Neural crest cell (in vitro differentiated cells): ENCODE measurements at regions not wholly inside any gene's neighbourhood (a gene's known extent, or its start where the extent isn't known, plus 50 kb on each side); places are given as distances from the start of the nearest gene placed in this dataset.

Experiments used
- DNase-seq: peaks from one replicate; pipeline ENCODE4 v3.0.0; 2021; ENCODE audit warnings: low read depth, mixed read lengths, low spot score
- H3K27ac Mint-ChIP-seq: one replicate; pipeline ENCODE4 v1.8.0; 2021; ENCODE audit warnings: mild to moderate bottlenecking, mixed read lengths; ENCODE audit not compliant: unreplicated experiment
- H3K27me3 Mint-ChIP-seq: 2 replicates; pipeline ENCODE4 v1.8.0; 2021; ENCODE audit warnings: low read depth, mild to moderate bottlenecking, mixed read lengths
- H3K36me3 Mint-ChIP-seq: 2 replicates; pipeline ENCODE4 v1.8.0; 2021; ENCODE audit warnings: low read depth, mild to moderate bottlenecking, mixed read lengths
- H3K4me1 Mint-ChIP-seq: 2 replicates; pipeline ENCODE4 v1.8.0; 2021; ENCODE audit warnings: mixed read lengths
- H3K4me3 Mint-ChIP-seq: one replicate; pipeline ENCODE4 v1.8.0; 2021; ENCODE audit warnings: mild to moderate bottlenecking, mixed read lengths
- H3K9me3 Mint-ChIP-seq: 2 replicates; pipeline ENCODE4 v1.8.0; 2021; ENCODE audit warnings: mixed read lengths
- TF ChIP-seq, protein P1 (sequence below): fragments of 200-600 bp; sonication (generic); conservative IDR thresholded peaks from 2 replicates; pipeline ENCODE4 v1.5.0; 2021; ENCODE audit warnings: antibody characterized with exemption, mild to moderate bottlenecking

DNA sequence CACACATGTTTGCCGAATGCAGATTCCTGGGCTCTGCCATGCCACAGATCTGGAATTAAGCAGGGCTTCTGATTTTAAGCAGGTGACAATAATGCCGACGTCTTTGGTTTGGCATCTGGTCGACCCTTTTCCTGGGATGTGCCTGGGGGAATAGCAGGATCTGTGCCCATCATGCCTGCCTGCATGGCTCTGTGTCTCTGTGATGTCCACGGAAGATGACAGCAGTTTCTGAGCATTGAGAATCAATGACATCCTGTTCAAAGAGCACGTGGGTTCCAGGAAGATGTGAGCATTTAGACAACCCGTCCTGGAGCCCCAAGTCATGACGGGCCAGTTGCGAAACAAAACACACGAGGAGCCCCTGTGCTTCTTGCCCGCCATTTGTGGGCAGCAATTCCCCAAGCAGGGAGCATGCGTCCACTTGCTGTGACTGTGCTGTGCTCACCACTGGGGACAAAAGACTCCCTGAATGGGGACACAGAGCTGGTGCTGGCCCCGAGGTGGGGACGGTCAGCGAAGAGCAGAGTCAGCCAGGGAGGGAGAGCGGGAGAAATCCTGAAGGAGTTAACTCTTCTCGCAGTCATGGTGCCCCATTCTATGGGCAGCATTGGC is 110.1 kb downstream of the ERMARD start:
- H3K27ac Mint-ChIP-seq: no peak overlapping the region
- no peaks in the 10 kb centered on the region for H3K4me1 Mint-ChIP-seq
- TF ChIP-seq, protein P1, sequence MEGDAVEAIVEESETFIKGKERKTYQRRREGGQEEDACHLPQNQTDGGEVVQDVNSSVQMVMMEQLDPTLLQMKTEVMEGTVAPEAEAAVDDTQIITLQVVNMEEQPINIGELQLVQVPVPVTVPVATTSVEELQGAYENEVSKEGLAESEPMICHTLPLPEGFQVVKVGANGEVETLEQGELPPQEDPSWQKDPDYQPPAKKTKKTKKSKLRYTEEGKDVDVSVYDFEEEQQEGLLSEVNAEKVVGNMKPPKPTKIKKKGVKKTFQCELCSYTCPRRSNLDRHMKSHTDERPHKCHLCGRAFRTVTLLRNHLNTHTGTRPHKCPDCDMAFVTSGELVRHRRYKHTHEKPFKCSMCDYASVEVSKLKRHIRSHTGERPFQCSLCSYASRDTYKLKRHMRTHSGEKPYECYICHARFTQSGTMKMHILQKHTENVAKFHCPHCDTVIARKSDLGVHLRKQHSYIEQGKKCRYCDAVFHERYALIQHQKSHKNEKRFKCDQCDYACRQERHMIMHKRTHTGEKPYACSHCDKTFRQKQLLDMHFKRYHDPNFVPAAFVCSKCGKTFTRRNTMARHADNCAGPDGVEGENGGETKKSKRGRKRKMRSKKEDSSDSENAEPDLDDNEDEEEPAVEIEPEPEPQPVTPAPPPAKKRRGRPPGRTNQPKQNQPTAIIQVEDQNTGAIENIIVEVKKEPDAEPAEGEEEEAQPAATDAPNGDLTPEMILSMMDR: no peak
- H3K27me3 Mint-ChIP-seq: no peaks in the 10 kb centered on the region
- H3K9me3 Mint-ChIP-seq: no peaks in the 10 kb centered on the region
- no peaks in the 10 kb centered on the region for H3K36me3 Mint-ChIP-seq
- no peak overlapping the region for H3K4me3 Mint-ChIP-seq
- no peak for DNase-seq

DNA sequence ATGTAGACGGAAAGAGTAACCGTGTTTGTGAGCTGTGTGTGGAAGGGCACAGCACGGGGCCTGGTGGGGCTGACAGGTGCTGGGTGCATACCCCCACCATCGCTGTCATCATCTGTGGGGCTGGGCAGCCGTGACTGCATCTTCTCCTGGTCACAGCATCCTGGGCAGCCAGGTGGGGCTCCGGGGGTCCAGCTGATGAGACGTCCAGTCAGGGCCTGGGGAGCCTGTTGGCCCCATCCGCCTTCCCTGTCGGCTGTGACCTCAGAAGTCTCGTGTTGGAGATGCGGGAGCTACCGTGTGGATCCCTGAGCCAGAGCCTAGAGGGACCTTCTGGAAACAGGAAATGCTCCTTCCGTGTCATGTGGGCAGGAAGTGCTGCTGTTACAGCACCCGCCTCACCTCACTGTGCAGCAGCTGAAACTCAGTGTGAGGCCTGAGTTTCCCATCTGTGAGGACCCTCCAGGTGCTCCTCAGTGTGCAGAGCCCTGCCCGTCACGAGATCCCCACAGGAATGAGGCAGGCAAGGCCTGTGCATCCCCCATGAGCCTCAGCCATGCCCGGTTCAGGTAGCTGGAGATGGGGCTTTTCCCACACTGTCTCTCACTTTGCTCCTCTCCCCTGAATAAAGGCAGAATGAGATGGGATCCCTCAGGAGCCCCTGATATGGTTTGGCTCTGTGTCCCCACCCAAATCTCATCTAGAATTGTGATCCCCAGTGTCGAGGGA is 108.7 kb downstream of the ERMARD start:
- peak overlapping the region; percentile 50 for H3K27ac Mint-ChIP-seq
- no peak for DNase-seq
- H3K36me3 Mint-ChIP-seq: no peaks in the 10 kb centered on the region
- H3K4me3 Mint-ChIP-seq: no peak overlapping the region
- TF ChIP-seq, protein P1: no peak
- H3K27me3 Mint-ChIP-seq: no peaks in the 10 kb centered on the region
- no peaks in the 10 kb centered on the region for H3K9me3 Mint-ChIP-seq
- no peaks in the 10 kb centered on the region for H3K4me1 Mint-ChIP-seq

DNA sequence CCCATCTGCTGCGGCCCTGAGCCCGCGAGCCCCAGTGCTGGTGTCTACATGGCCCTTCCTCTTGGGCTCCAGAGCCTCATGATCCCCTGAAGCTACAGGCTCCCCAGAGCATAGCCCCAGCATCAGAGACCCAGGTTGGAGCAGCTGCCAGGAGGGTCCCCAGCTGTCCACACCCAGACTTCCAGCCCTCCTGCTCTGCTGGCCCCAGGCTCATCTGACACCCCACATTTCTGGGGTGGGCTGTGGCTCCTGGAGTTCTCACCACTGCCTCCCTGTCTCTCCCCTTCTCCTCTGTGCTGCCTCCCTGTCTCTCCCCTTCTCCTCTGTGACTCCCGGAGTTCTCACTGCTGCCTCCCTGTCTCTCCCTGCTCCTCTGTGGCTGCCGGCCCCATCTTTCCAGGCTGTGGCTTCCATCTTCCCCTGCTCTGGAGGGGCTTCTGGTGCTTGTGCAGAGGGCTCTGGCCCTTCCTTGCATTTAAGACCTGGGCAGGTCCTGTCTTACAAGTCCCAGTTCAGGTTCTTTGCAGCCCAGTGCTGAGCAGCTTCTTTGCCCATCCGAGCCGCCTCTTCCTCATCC is 108.1 kb downstream of the ERMARD start:
- no peak for DNase-seq
- no peak overlapping the region for H3K4me3 Mint-ChIP-seq
- H3K4me1 Mint-ChIP-seq: no peaks in the 10 kb centered on the region
- no peaks in the 10 kb centered on the region for H3K9me3 Mint-ChIP-seq
- peak overlapping the region; percentile 75 for H3K27ac Mint-ChIP-seq
- H3K36me3 Mint-ChIP-seq: no peaks in the 10 kb centered on the region
- TF ChIP-seq, protein P1: no peak
- no peaks in the 10 kb centered on the region for H3K27me3 Mint-ChIP-seq

DNA sequence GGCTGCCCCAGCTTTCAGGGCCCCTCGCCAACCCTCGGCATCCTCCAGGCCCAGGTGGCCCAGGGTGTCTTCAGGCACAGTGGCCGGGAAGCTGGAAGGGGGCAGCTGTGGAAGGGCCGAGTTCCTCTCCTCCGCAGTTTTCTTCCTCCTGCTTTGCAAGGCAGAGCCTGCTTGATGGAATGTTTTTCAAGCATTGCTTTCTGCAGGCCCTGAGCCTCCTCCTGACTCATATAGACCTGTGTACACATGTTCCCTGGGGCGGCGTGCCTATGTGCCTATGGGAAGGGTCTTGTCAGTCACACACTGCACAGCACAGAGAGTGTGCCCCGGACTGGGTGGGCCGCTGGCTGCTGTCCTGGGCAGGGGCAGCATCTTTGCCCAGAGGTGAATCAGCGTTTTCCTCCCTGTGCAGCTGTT is 107.5 kb downstream of the ERMARD start:
- H3K27me3 Mint-ChIP-seq: no peaks in the 10 kb centered on the region
- H3K4me3 Mint-ChIP-seq: no peak overlapping the region
- H3K9me3 Mint-ChIP-seq: no peaks in the 10 kb centered on the region
- no peaks in the 10 kb centered on the region for H3K4me1 Mint-ChIP-seq
- H3K27ac Mint-ChIP-seq: peak overlapping the region; percentile 75
- TF ChIP-seq, protein P1: no peak
- no peaks in the 10 kb centered on the region for H3K36me3 Mint-ChIP-seq
- DNase-seq: no peak

DNA sequence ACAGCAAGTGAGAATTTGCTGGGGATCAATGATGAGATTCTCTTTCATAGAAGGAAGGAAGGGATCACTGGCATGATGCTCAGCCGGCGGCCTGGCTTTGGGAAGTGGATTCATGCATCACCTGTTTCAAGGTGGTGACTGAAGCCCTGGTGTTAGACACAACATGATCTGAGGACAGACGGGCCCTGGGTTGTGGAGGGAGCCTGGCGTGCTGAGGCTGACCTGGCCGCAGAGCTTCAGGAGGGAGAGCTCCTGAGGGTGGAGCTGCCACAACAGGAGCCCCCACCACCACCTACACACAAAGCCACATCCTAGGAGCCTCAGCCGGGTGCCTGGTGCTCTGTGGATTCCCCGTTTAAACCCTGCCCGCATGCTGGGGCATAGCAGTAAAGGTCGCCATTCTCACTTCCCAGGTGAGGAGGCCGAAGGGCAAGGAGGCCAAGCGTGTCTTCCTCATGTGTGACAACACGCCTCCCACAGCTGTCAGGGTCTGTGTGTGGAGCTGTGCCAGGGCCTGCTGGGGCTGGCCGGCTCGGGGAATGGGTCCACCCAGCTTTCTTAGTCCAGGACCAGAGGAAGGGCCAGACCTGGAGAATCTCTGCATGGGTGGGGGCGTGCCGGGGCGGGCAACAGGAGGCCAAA is 107.0 kb downstream of the ERMARD start:
- no peak overlapping the region for H3K27ac Mint-ChIP-seq
- no peak overlapping the region for H3K4me3 Mint-ChIP-seq
- no peak for DNase-seq
- H3K27me3 Mint-ChIP-seq: no peaks in the 10 kb centered on the region
- H3K4me1 Mint-ChIP-seq: no peaks in the 10 kb centered on the region
- H3K36me3 Mint-ChIP-seq: no peaks in the 10 kb centered on the region
- H3K9me3 Mint-ChIP-seq: no peaks in the 10 kb centered on the region
- TF ChIP-seq, protein P1: no peak
